ENCODE measurements at regions not wholly inside any gene's neighbourhood (a gene's known extent, or its start where the extent isn't known, plus 50 kb on each side); places are given as distances from the start of the nearest gene placed in this dataset.

GRCh38 chr2:378364-378763 lies 90.5 kb upstream of the ALKAL2 start:
- TF ChIP-seq CTCF (conservative IDR thresholded peaks at IDR 0.05; ENCODE audit: low read depth, low read length) = no peak
- TF ChIP-seq EZH2 (IDR thresholded peaks at IDR 0.05; ENCODE audit: low read length, unreplicated experiment) = no peak
- no peak for TF ChIP-seq EZH2phosphoT487 (IDR thresholded peaks at IDR 0.05; ENCODE audit: borderline replicate concordance, low read length)

All from PC-3 (cell line).